HG03571 (cell line): ENCODE measurements at regions not wholly inside any gene's neighbourhood (a gene's known extent, or its start where the extent isn't known, plus 50 kb on each side); places are given as distances from the start of the nearest gene placed in this dataset.
"Not testable (repeated sequence)": the region's sequence is repeated elsewhere in the genome, so short reads cannot be mapped to it uniquely, and the experiment has no call there.

Experiments used
- ATAC-seq: cut with Tn5 transposase; IDR thresholded peaks from one replicate; pipeline ENCODE4 v1.9.1; 2021; ENCODE audit not compliant: unreplicated experiment

DNA sequence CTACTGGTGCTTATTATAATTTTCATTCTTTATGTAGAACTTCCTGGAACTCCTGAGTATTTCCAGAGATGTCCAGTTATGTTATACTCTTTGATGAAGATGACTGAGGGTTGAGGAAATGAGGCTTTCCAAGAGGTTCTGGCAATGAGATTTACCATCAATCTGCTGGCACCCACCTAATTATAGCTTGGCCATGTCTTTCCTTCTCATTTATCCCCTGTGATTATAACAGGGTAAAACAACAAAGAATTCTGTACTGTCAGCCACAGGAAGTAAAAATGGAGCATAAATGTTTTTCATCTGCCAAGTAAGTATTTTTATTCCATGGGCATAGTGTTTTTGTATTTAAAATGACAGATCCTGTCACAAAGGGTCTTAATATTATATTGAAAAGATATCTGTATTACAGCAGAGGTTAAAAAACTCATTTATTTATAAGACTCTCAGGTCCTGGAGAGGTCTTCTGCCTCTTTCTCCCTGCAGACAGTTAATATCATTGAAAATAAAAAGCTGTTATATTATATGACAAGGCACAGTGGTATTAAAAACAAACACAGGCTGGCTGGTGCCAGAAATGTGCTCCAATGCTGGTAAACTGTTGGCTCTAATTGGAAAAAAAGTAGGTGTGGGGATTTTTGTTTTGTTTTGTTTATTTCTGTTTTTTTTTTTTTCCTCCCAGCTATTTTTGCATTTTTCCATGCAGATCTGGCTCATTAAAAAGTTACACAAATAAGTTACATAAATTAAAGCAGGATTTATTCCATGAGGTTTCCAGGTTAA, 1764.1 kb upstream of the CELF4 start:
- ATAC-seq = no peak

DNA sequence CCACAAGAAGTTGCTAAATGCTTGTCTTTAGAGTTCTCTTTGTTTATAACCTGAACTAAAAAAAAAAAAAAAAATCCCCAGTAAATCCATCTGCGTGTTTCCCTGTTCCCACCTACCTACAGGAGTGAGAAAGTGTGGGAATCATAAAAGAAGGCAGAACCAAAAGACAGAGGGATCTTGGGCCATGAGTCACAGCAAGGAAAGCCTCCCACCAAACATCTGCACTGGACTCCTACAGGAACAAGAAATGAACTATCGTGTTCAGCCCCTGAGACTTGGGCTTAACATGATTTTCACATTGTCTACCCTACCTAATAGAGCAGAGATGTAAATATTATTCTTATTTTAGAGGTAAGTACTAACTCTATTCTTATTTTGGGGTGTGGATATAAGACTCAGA, 1761.2 kb upstream of the CELF4 start:
- no peak for ATAC-seq

DNA sequence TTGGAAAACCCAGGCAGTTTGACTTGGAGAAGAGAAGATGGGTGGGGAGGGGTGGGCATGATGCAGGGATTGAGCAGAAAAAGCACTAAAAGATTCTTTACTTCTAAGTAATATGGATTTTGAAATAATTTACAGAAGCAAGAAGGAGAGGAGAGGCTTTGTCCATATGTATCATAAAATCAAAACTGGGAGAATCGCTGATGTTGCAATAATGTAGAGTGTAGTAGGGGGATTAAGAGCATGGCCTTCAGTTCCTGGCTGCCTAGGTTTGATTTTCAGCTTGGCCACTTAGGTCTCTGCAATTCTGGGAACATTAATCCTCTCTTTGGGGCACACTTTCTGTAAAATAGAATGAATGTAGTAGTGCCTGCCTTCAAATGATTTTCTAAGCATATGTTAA, 1760.4 kb upstream of the CELF4 start:
- no peak for ATAC-seq

DNA sequence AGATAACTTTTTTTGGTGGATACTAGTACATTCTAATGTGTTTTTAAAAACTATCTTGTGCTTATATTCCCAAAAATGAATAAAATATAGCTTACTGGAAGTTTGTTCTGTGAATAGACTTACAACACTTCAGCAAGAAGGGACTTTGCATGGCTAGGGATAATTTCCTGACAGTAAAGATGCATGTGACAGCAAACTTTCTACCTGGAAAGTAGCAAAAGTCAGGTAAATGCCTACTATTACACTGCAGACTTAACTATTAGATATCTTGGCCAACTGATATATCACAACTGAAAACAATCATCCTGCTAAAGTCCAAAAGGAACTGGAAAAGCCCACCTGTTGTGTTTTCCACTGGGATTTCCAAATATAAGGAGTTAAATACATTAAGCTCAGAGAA, 1753.5 kb upstream of the CELF4 start:
- ATAC-seq = no peak

DNA sequence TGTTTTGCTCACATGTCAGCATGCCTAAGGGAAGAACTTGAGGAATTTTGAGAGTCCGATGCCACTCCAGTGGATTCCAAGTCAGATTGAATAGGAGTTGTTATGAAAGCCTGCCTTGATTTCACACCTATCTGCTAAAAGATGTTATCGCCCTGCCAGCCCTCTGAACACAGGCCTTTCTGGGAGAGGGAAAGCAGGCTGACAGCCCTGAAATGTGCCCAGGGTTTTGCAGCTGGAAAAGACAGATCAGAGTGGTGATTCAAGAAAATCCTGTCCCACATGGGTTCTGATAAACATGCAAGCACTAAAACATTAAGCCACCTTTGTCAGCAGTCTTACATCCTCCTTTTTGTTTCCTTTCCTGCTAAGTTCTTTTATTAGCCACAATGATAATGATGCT, 1752.9 kb upstream of the CELF4 start:
- no peak for ATAC-seq

DNA sequence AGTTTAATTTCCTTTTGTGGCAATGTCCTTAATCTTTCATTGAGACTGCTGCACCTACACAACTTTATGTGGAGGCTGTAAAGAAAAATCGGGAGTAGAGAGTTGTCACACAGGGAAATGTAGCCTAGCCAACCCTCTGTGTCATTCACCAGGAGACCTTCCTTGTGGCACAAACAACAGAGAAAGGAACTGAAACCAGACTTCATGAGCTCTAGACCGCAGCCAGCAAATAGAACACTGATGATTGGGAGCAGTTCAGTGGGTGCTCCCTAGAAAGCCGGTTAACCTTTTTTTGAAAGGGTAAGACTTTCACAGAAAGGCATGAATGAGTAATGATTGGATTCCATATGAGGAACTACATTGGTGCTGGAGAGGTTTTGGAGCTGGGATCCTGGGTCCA, 1752.4 kb upstream of the CELF4 start:
- no peak for ATAC-seq

DNA sequence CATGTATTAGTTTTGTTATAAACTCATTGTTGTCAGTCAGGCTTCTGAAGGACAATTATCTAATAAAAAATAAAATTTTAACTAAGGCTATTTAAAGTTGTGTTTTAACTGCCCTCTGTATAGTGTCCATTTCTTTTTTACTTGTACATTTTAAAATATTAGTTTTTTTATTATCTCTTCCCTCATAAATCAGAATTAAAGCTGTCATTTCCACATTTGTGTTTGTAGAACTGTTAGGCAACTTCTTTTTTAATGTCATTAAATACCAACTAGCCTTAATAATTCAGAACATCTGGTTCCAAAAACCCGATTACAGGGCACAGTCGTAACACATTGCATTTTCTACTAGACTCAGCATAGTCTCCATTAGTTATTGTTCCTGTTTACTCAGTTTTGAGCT, 1749.0 kb upstream of the CELF4 start:
- no peak for ATAC-seq

DNA sequence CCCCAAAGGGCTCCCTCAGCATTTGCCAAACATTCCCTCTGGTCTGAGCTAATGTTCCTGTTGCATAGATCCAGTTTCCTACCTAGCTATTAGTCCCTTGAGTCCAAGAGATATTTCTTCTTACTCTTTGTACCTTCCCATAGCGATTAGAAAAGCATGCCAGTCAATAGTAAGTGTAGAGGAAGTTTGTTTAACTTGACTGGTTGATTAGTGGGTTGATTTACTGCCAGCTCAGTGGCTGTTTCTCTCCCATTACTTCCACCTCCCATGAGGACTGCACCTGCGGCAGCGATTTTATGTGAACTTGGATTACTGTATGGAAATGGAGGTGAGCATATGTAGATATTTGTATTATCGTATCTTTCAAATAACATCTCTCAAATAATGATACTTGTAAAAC, 1748.4 kb upstream of the CELF4 start:
- no peak for ATAC-seq

DNA sequence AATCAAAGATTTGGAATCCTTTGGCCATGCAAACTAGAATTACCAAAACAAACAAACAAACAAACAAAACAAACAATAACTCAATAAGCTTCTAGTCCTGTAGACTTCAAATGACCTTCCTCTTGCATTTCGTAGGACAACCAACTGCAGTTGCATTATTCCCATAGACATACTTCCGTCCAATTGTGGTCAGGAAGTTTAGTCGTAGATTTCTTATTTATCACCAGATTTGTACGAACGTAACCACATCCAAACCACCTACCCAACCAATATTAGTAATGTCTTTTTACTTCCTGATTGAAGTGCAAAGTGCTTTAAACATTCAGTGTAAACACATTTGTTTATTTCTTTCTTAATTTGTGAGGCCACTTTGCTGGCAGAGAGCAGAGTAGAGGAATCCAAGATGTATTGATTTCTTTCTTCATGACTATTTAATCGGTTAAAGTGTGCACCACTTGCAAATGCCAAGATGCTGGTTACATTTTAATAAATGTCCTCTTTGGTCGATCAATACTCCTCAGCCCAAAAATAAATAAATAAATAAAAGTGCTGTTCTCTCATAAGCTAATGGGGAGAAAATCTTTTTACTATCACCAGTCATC, 1745.6 kb upstream of the CELF4 start:
- ATAC-seq = no peak

DNA sequence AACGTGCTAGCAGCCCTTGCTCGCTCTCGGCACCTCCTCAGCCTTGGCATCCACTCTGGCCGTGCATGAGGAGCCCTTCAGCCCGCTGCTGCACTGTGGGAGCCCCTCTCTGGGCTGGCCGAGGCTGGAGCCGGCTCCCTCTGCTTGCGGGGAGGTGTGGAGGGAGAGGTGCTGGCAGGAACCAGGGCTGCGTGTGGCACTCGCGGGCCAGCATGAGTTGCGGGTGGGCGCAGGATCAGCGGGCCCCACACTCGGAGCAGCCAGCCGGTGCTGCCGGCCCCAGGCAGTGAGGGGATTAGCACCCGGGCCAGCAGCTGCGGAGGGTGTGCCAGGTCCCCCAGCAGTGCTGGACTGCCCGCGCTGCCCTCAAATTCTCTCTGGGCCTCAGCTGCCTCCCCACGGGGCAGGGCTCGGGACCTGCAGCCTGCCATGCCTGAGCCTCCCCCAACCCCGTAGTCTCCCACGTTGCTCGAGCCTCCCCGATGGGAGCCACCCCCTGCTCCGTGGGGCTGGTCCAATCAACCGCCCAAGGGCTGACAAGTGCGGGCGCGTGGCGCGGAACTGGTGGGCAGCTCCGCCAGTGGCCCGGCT, 1743.4 kb upstream of the CELF4 start:
- not testable (repeated sequence) for ATAC-seq

DNA sequence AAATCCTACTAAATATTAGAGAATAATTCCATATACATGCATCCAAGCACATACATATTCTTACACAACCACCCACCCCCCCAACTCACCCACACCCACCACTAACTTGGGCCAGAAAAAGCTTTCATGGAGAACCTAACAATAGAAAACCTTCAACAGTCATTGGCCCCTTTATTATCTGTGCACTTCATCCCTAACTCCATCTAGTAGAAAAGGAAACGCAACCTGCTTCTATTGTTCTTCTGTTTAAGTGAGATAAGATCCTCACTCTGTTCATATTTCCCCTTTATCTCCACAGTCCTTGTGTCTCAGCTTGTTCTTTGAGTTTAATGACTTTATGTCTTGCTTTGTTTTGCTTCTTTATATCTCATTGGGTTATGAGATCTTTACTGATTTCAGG, 1740.2 kb upstream of the CELF4 start:
- no peak for ATAC-seq

DNA sequence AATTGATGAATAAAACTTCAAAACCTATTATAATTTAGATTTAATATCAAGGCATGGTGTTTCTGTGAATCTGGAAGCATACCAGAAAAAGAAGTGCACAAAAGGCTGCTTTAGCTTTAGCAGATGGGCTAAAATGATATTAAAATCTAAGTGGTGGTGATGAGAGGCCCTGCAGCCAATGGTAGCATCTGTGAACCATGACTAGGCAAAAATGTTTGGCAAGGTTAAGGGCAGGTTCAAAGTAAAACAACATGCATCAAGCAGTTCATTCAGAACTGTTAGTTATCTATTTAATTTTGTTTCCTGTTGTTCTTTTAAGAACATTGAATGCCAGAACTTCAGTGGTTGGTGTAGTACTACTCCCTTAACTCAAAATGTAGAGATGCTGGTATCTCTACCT, 1736.9 kb upstream of the CELF4 start:
- ATAC-seq = no peak

DNA sequence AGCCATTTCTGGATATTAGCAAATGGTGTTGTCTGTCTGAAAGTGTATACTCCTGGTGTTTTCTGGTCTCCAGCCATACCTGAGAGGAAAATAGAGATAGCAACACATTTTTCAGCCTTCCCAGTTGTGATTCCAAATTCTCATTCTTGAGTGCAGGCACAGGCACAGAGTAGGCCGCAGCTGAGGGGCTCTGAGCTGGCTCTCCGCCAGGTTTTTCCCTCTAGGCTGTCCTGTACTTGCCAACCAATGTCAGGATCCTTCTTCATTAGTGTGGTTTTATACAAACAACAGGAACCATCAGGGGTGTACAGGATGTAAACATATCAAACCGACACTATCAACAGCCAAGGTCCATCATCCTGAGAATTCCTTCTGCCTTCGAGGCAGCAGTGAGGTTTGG, 1733.6 kb upstream of the CELF4 start:
- no peak for ATAC-seq

DNA sequence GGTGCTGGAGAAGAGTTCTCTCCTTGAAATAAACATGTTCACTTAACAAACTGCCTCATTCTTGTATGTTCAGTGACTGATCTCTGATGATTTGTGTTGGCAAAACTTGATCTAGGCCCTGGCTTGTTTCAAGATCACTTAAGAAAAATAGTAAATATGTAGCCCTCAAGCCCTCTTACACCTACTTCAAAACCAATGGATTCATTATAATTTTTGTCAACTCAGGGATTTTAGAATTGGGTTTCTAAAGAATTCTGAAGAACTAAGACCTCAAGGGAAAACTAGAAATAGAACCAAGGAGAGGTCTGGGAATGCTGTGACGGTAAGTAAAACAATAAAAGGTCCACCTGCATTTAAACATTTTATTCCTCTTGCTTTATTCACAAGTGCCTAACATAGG, 1731.6 kb upstream of the CELF4 start:
- ATAC-seq = no peak

DNA sequence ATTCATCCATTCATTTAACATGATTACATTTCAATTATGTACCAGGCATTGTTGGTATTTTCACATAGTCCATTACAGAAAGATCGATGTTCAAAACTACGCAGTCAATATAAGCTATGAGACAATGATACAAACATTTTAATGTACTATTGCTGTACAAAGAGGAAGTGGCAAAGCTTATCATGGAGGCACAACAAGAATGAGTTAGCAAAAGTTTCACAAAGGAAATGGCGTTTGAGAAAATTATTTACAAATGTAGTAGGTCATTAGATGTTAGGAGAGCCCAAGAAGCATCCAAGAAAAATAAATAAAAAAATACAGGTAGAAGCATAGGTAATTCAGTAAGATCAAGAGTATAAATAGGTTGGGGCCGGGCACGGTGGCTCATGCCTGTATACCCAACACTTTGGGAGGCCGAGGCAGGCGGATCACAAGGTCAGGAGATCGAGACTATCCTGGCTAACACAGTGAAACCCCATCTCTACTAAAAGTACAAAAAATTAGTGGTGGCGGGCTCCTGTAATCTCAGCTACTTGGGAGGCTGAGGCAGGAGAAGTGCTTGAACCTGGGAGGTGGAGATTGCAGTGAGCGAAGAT, 1730.8 kb upstream of the CELF4 start:
- no peak for ATAC-seq

DNA sequence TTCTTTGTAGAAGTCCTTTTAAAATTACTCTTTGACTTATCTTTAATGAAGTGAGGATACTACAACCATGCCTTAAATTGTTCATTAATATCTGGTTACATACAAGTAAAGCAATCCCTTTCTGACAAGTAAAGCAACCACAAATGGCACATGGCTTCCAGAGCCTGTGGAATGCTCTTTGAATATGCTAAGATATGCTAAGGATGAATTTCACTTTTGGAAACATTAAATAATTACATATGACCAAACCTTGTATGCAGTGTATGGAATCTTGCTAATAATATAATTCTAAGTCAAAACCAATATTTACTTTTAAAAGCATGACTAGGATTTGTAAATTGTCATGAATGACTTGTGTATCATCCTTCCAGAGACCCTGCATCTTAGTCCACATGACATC, 1711.2 kb upstream of the CELF4 start:
- ATAC-seq = no peak

DNA sequence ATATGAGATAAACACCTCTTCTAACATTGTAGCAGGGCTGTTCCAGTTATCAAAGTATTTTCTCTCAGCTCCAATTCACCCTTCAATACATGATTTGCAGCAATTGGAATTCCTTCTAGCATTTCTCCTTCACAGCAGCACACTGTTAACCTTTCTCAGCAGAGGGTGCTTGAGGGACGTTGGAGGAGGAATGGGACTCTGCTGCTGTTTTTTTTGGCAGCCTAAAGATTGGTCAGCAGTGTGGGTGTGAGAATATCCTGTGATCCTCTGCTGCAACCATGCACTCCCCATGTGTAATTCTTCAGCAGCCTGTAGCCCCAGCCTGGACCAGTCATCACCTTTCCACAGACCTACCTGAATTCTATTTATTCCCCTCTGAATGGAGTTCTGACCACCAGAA, 1708.9 kb upstream of the CELF4 start:
- no peak for ATAC-seq

DNA sequence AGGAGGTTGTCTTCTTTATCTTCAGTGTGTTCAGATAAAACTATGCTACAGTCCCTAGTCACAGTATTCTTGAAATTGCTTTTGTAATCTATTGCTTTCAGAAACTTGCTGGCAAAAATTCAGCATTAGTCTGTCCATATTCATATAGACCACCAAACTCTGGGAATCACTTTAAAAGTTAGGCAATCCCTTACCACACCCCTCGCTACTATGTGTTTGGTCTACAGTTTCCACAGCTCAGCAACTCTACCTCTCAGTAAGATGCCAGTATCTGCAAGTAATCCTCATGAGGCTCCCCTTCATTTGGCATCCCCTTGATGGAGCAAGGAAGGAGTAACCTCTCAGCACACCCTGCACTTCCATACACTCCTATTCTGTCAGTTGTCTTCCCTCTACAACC, 1706.6 kb upstream of the CELF4 start:
- ATAC-seq = no peak

DNA sequence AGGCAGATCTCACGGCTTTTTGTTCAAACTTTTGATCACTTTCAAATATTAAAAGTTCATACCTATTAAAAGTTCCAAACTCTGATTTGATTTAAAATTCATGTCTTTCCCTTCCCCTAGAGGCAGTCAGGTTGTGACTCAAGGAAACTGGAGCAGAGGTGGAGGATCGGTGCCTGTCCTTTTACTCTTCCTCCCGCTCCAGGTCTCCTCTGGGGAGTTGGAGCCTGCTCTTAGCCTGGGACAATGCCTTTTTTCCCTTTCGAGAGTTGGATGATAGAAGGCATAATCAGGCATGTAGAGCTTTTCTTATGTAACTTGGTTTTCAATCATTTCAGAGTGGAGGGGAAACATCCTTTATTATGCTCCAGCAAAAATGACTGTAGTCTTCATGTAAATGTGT, 1706.1 kb upstream of the CELF4 start:
- no peak for ATAC-seq

DNA sequence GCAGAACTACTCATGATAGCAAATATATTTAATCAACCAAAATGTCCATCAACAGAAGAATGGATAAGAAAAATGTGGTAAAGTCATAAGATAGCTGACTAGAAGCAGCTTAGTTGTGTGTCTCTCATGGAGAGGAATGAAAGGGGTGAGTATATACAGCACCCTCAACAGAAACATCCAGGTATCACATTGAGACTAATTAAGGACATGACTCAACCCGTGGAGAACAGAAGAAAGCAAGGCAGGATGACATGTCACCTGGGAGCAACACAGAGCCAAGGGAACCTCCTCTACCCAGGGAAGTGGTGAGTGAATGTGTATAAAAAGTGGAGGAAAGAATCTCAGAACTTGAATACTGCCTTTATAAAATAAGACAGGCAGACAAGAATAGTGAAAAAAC, 1695.0 kb upstream of the CELF4 start:
- no peak for ATAC-seq

DNA sequence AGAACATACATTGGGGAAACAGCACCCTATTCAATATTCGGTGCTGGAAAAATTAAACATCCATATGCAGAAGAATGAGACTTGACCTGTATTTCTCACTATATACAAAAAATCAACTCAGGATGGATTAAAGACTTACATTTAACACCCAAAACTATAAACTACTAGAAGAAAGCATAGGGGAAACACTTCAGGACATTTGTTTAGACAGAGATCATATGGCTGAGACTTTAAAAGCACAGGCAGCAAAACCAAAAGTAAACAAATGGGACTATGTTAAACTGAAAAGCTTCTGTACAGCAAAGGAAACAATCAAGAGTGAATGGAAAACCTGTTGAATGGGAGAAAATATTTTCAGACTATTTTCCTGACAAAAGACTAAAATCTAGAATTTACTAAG, 1694.1 kb upstream of the CELF4 start:
- ATAC-seq = no peak

DNA sequence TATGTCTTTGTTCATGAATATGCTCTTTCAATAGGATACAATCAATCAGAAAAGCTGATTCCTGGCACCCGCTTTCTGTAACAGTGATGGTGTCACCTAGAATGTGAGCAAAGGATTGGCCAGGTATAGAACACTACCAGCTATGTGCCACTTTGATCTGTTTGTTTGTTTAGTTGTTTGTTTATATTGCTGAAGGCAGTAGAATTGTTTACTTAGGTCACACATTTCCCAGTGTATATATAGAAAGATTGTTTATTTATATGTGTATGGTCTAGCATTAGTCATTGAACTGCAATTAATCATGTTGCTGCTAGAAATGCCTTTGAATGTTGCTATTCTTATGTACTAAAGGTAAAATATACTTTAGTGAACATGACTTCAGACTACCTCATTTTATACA, 1678.6 kb upstream of the CELF4 start:
- no peak for ATAC-seq
